ENCODE measurements at regions not wholly inside any gene's neighbourhood (a gene's known extent, or its start where the extent isn't known, plus 50 kb on each side); places are given as distances from the start of the nearest gene placed in this dataset.
"Not testable (repeated sequence)": the region's sequence is repeated elsewhere in the genome, so short reads cannot be mapped to it uniquely, and the experiment has no call there.

- no peak for DNase-seq (ENCODE audit: extremely low read depth, insufficient read length)
- no peaks in the 10 kb centered on the region for H3K36me3 ChIP-seq (ENCODE audit: control insufficient read depth, insufficient read depth, low read length)
- no peak overlapping the region for H3K4me3 ChIP-seq (replicated peaks; ENCODE audit: low read depth, low read length)
- TF ChIP-seq, protein P1, sequence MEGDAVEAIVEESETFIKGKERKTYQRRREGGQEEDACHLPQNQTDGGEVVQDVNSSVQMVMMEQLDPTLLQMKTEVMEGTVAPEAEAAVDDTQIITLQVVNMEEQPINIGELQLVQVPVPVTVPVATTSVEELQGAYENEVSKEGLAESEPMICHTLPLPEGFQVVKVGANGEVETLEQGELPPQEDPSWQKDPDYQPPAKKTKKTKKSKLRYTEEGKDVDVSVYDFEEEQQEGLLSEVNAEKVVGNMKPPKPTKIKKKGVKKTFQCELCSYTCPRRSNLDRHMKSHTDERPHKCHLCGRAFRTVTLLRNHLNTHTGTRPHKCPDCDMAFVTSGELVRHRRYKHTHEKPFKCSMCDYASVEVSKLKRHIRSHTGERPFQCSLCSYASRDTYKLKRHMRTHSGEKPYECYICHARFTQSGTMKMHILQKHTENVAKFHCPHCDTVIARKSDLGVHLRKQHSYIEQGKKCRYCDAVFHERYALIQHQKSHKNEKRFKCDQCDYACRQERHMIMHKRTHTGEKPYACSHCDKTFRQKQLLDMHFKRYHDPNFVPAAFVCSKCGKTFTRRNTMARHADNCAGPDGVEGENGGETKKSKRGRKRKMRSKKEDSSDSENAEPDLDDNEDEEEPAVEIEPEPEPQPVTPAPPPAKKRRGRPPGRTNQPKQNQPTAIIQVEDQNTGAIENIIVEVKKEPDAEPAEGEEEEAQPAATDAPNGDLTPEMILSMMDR (IDR thresholded peaks at IDR 0.05; ENCODE audit: insufficient read depth, low read length, poor library complexity, severe bottlenecking), result no peak
- no peaks in the 10 kb centered on the region for H3K27me3 ChIP-seq (replicated peaks; ENCODE audit: control insufficient read depth, insufficient read depth, low read length)
Measured at GRCh38 chr21:14670409-14670808, 124.3 kb upstream of the SAMSN1 start.

- not testable (repeated sequence) for DNase-seq (ENCODE audit: extremely low read depth, insufficient read length); H3K4me3 ChIP-seq (replicated peaks; ENCODE audit: low read depth, low read length); H3K36me3 ChIP-seq (ENCODE audit: control insufficient read depth, insufficient read depth, low read length); H3K27me3 ChIP-seq (replicated peaks; ENCODE audit: control insufficient read depth, insufficient read depth, low read length)
Measured at GRCh38 chr21:14669092-14669491, 123.0 kb upstream of the SAMSN1 start.

GRCh38 chr21:14657241-14658008, 111.3 kb upstream of the SAMSN1 start:
- Histone ChIP-seq H3K36me3 (ENCODE audit: control insufficient read depth, insufficient read depth, low read length) (no peaks in the 10 kb centered on the region), H3K4me3 (replicated peaks; ENCODE audit: low read depth, low read length) (no peak overlapping the region), H3K27me3 (replicated peaks; ENCODE audit: control insufficient read depth, insufficient read depth, low read length) (no peaks in the 10 kb centered on the region)
- TF ChIP-seq, protein P1 (IDR thresholded peaks at IDR 0.05; ENCODE audit: insufficient read depth, low read length, poor library complexity, severe bottlenecking), result no peak
- no peak for DNase-seq (ENCODE audit: extremely low read depth, insufficient read length)

DNA sequence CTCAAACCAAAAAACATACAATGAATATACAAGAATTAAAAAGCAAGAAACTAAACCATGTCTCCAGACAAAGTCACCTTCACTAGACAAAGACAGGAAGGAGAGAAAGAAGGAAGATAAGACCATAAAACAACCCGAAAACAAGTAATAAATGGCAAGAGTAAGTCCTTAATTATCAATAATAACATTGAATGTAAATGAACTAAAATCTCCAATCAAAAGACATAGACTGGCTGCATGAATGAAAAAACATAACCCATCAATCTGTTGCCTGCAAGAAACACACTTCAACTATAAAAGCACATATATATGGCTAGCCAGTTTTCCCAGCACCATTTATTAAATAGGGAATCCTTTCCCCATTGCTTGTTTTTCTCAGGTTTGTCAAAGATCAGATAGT, 100.8 kb upstream of the SAMSN1 start:
- H3K36me3 ChIP-seq (ENCODE audit: control insufficient read depth, insufficient read depth, low read length), result no peaks in the 10 kb centered on the region
- DNase-seq (ENCODE audit: extremely low read depth, insufficient read length), result no peak
- H3K4me3 ChIP-seq (replicated peaks; ENCODE audit: low read depth, low read length), result no peak overlapping the region
- TF ChIP-seq, protein P1 (IDR thresholded peaks at IDR 0.05; ENCODE audit: insufficient read depth, low read length, poor library complexity, severe bottlenecking), result no peak
- H3K27me3 ChIP-seq (replicated peaks; ENCODE audit: control insufficient read depth, insufficient read depth, low read length), result no peaks in the 10 kb centered on the region

DNA sequence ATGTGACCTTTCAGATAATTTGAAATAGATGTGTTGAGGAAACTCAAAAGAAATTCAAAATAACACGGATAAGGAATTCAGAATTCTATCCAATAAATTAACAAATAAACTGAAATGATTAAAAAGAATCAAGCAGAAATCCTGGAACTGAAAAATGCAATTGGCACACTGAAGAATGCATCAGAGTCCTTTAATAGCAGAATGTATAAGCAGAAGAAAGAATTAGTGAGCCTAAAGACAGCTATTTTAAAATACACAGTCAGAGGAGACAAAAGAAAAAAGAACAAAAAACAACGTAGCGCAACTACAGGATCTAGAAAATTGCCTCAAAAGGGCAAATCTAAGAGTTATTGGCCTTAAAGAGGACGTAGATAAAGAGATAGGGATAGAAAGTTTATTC, 99.6 kb upstream of the SAMSN1 start:
- TF ChIP-seq, protein P1 (IDR thresholded peaks at IDR 0.05; ENCODE audit: insufficient read depth, low read length, poor library complexity, severe bottlenecking), result no peak
- DNase-seq (ENCODE audit: extremely low read depth, insufficient read length), result no peak
- H3K4me3 ChIP-seq (replicated peaks; ENCODE audit: low read depth, low read length), result no peak overlapping the region
- no peaks in the 10 kb centered on the region for H3K36me3 ChIP-seq (ENCODE audit: control insufficient read depth, insufficient read depth, low read length)
- no peaks in the 10 kb centered on the region for H3K27me3 ChIP-seq (replicated peaks; ENCODE audit: control insufficient read depth, insufficient read depth, low read length)

- no peaks in the 10 kb centered on the region for H3K27me3 ChIP-seq (replicated peaks; ENCODE audit: control insufficient read depth, insufficient read depth, low read length)
- no peak overlapping the region for H3K4me3 ChIP-seq (replicated peaks; ENCODE audit: low read depth, low read length)
- no peaks in the 10 kb centered on the region for H3K36me3 ChIP-seq (ENCODE audit: control insufficient read depth, insufficient read depth, low read length)
- DNase-seq (ENCODE audit: extremely low read depth, insufficient read length), result no peak
- TF ChIP-seq, protein P1 (IDR thresholded peaks at IDR 0.05; ENCODE audit: insufficient read depth, low read length, poor library complexity, severe bottlenecking), result no peak
Measured at GRCh38 chr21:14632359-14632758, 86.2 kb upstream of the SAMSN1 start.

All from GM06990 (cell line).